ENCODE measurements at regions not wholly inside any gene's neighbourhood (a gene's known extent, or its start where the extent isn't known, plus 50 kb on each side); places are given as distances from the start of the nearest gene placed in this dataset.

- no peak for TF ChIP-seq POLR2AphosphoS5 (IDR thresholded peaks at IDR 0.05)
- TF ChIP-seq CTCF (IDR thresholded peaks at IDR 0.05), result no peak
Measured at GRCh38 chr13:103873725-103874124, 807.5 kb upstream of the SLC10A2 start.
